ENCODE measurements at regions not wholly inside any gene's neighbourhood (a gene's known extent, or its start where the extent isn't known, plus 50 kb on each side); places are given as distances from the start of the nearest gene placed in this dataset.

DNA sequence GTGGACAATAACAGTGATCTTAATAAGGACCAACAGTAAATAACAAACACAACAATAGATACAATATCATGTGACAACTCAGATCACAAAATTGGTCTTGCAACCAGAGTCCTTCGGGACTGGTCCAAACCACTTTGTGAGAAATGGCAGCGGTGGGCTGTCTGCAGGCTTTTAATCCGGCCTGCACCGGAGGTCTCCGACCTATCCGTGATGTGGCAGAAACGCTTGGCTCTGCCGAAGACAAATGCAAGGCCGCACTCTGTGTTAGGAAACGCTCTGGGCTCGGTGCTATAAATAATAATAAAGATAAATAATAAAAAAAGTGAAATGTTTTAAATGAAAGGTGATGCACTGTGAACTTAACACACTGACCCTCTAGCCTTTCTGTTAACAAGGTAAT lies 810.6 kb upstream of the NR2F2 start:
- DNase-seq (ENCODE audit: low read depth) (no peak), FAIRE-seq (no peak)
- H3K36me3 ChIP-seq (ENCODE audit: control insufficient read depth, insufficient read depth, low read length) = no peaks in the 10 kb centered on the region
- TF ChIP-seq CTCF (IDR thresholded peaks at IDR 0.05; ENCODE audit: insufficient read depth, low read length, severe bottlenecking) = no peak
- H3K4me3 ChIP-seq (ENCODE audit: low read depth, low read length) = no peak overlapping the region
- H3K27me3 ChIP-seq (ENCODE audit: control insufficient read depth, insufficient read depth, low read length) = no peaks in the 10 kb centered on the region

- FAIRE-seq (no peak), DNase-seq (ENCODE audit: low read depth) (peak; percentile 7)
- no peak for TF ChIP-seq CTCF (IDR thresholded peaks at IDR 0.05; ENCODE audit: insufficient read depth, low read length, severe bottlenecking)
These were observed 810.0 kb upstream of the NR2F2 start for GRCh38 chr15:95520511-95520910.

DNA sequence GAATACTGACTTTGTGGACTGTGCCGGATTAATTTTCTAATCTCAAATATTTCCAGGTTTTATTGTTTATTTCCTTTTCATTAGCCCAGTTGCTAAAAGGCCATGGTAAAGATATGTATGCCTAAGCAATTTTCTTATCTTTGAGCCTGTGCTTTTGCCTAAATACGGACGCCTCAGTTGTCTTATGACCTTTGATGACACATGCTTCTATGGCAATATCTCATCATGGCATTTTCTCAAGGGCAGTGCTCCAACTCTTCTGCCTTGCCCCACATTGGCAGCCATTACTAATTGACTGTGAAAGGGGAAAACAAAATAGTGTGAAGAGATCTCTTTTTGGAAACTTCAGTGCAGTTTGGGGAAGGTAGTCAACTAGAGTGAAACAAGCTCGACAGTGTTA lies 809.6 kb upstream of the NR2F2 start:
- Histone ChIP-seq H3K4me3 (ENCODE audit: low read depth, low read length) (no peak overlapping the region), H3K27me3 (ENCODE audit: control insufficient read depth, insufficient read depth, low read length) (no peaks in the 10 kb centered on the region), H3K36me3 (ENCODE audit: control insufficient read depth, insufficient read depth, low read length) (no peaks in the 10 kb centered on the region)
- DNase-seq (ENCODE audit: low read depth) (no peak), FAIRE-seq (no peak)
- TF ChIP-seq CTCF (IDR thresholded peaks at IDR 0.05; ENCODE audit: insufficient read depth, low read length, severe bottlenecking) = no peak

More at GRCh38 chr15:95520511-95520910, 810.0 kb upstream of the NR2F2 start:
- H3K27me3 ChIP-seq (ENCODE audit: control insufficient read depth, insufficient read depth, low read length) = no peaks in the 10 kb centered on the region
- no peak overlapping the region for H3K4me3 ChIP-seq (ENCODE audit: low read depth, low read length)
- H3K36me3 ChIP-seq (ENCODE audit: control insufficient read depth, insufficient read depth, low read length) = no peaks in the 10 kb centered on the region

- FAIRE-seq = no peak
- H3K36me3 ChIP-seq (ENCODE audit: control insufficient read depth, insufficient read depth, low read length) = no peaks in the 10 kb centered on the region
- no peak overlapping the region for H3K4me3 ChIP-seq (ENCODE audit: low read depth, low read length)
- TF ChIP-seq CTCF (IDR thresholded peaks at IDR 0.05; ENCODE audit: insufficient read depth, low read length, severe bottlenecking) = no peak
- DNase-seq (ENCODE audit: low read depth) = no peak
- H3K27me3 ChIP-seq (ENCODE audit: control insufficient read depth, insufficient read depth, low read length) = no peaks in the 10 kb centered on the region
These were observed 808.0 kb upstream of the NR2F2 start for GRCh38 chr15:95522533-95522932.

DNA sequence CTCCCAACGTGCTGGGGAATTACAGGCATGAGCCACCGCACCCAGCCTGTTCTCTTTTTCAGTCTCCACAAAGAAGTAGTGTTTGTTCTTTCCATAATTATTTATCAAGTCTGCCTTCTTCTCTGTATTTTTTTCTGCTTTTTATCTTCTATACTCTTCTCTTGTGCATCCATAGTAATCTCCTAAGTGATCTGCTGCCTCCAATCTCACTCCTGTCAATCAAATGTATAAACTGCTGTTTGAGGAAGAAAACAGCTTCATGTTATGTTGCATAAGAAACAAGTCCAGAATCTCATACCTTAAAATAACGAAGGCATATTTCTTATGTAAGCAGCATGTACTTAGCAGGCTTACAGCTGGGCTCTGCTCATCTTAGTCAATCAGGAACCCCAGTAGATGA lies 801.6 kb upstream of the NR2F2 start:
- no peak for FAIRE-seq
- no peaks in the 10 kb centered on the region for H3K36me3 ChIP-seq (ENCODE audit: control insufficient read depth, insufficient read depth, low read length)
- DNase-seq (ENCODE audit: low read depth) = no peak
- H3K4me3 ChIP-seq (ENCODE audit: low read depth, low read length) = no peak overlapping the region
- no peaks in the 10 kb centered on the region for H3K27me3 ChIP-seq (ENCODE audit: control insufficient read depth, insufficient read depth, low read length)
- TF ChIP-seq CTCF (IDR thresholded peaks at IDR 0.05; ENCODE audit: insufficient read depth, low read length, severe bottlenecking) = no peak

DNA sequence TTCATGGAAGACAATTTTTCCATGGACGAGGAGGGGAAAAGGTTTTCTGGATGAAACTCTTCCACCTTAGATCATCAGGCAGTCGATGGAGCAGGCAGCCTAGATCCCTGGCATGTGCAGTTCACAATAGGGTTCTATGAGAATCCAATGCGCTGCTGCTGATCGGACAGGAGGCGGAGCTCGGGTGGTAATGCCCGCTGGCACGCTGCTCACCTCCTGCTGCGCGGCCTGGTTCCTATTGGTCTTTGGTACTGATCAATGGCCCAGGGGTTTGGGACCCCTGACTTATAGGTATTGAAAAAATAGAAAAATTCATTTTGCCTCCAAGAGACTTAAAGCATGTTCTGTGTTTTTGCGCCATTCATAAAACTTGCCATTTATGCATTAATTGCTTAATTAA lies 793.9 kb upstream of the NR2F2 start:
- no peak for TF ChIP-seq CTCF (IDR thresholded peaks at IDR 0.05; ENCODE audit: insufficient read depth, low read length, severe bottlenecking)
- no peak overlapping the region for H3K4me3 ChIP-seq (ENCODE audit: low read depth, low read length)
- no peaks in the 10 kb centered on the region for H3K27me3 ChIP-seq (ENCODE audit: control insufficient read depth, insufficient read depth, low read length)
- FAIRE-seq (no peak), DNase-seq (ENCODE audit: low read depth) (no peak)
- no peaks in the 10 kb centered on the region for H3K36me3 ChIP-seq (ENCODE audit: control insufficient read depth, insufficient read depth, low read length)
